GM21423 (cell line): ENCODE measurements at regions not wholly inside any gene's neighbourhood (a gene's known extent, or its start where the extent isn't known, plus 50 kb on each side); places are given as distances from the start of the nearest gene placed in this dataset.
A peak's percentile ranks its signal among the peaks of the same experiment; 100 is the strongest.

Source experiments
- ATAC-seq: cut with Tn5 transposase; IDR thresholded peaks from one replicate; pipeline ENCODE4 v1.9.1; 2021; ENCODE audit warnings: mild to moderate bottlenecking, moderate library complexity; ENCODE audit not compliant: unreplicated experiment

- no peak for ATAC-seq
These were observed 401.6 kb upstream of the CITED2 start for GRCh38 chr6:139776041-139776440.

- ATAC-seq: no peak
These were observed 393.7 kb upstream of the CITED2 start for GRCh38 chr6:139768196-139768595.

- no peak for ATAC-seq
These were observed 392.3 kb upstream of the CITED2 start for GRCh38 chr6:139766796-139767195.

GRCh38 chr6:139765825-139766285 is 391.4 kb upstream of the CITED2 start:
- ATAC-seq: no peak

GRCh38 chr6:139764498-139764986 is 390.1 kb upstream of the CITED2 start:
- peak; percentile 91 for ATAC-seq

GRCh38 chr6:139763468-139764210 is 389.2 kb upstream of the CITED2 start:
- no peak for ATAC-seq

GRCh38 chr6:139762587-139763031 is 388.2 kb upstream of the CITED2 start:
- ATAC-seq: no peak

GRCh38 chr6:139760128-139760527 is 385.7 kb upstream of the CITED2 start:
- ATAC-seq: no peak

- no peak for ATAC-seq
These were observed 384.6 kb upstream of the CITED2 start for GRCh38 chr6:139759086-139759485.

GRCh38 chr6:139758209-139758611 is 383.8 kb upstream of the CITED2 start:
- ATAC-seq: no peak

- ATAC-seq: no peak
These were observed 383.3 kb upstream of the CITED2 start for GRCh38 chr6:139757784-139758183.

GRCh38 chr6:139756381-139756780 is 381.9 kb upstream of the CITED2 start:
- no peak for ATAC-seq

GRCh38 chr6:139754898-139755775 is 380.7 kb upstream of the CITED2 start:
- ATAC-seq: no peak

GRCh38 chr6:139753198-139753861 is 378.9 kb upstream of the CITED2 start:
- no peak for ATAC-seq

GRCh38 chr6:139752086-139752485 is 377.6 kb upstream of the CITED2 start:
- ATAC-seq: no peak

GRCh38 chr6:139751179-139751578 is 376.7 kb upstream of the CITED2 start:
- ATAC-seq: no peak

- ATAC-seq: no peak
These were observed 374.1 kb upstream of the CITED2 start for GRCh38 chr6:139748353-139749146.

- no peak for ATAC-seq
These were observed 372.7 kb upstream of the CITED2 start for GRCh38 chr6:139747154-139747553.

- ATAC-seq: no peak
These were observed 370.4 kb upstream of the CITED2 start for GRCh38 chr6:139744891-139745290.

GRCh38 chr6:139743664-139744437 is 369.4 kb upstream of the CITED2 start:
- no peak for ATAC-seq
